ENCODE measurements at regions not wholly inside any gene's neighbourhood (a gene's known extent, or its start where the extent isn't known, plus 50 kb on each side); places are given as distances from the start of the nearest gene placed in this dataset.

DNA sequence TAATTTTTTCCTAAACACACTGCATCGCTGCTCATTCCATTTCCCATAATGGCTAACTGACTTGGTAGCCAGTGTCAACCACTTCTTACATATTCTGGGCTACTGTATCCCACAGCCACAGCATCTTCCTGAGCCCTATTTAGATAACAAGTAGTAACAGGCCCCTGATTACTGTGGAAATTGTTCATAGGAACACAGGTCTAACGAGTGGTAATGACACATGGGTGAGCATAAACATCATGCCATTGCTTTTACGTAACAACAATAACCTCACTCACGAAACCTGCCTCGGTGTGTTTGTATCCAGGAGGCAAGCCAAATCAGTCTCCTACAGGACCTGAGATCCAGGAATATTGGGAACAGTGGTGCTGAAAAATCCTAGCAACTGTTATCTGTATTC, 438.6 kb downstream of the KLF5 start:
- DNase-seq = no peak

- no peak for DNase-seq
These were observed 437.9 kb downstream of the KLF5 start for GRCh38 chr13:73496711-73497110.

DNA sequence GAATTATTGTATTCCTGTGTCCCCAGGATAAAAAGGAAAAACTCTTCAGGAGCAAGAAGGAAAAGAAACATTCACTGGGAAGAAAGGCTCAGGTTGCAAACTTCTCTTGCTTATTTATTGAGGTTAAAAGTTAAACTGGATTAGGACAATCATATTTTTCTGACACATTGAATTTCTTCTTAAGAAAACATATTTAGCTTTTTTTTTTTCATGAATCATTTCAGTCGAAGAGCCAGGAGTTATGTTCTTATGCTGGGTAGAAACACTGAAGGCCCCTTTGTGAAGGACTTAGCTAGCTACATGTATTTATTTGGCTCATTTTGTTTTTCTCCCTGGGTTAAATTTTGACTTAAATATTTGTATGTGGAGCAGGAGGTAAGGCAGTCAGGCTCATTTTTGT, 434.0 kb downstream of the KLF5 start:
- DNase-seq = peak; percentile 1

DNA sequence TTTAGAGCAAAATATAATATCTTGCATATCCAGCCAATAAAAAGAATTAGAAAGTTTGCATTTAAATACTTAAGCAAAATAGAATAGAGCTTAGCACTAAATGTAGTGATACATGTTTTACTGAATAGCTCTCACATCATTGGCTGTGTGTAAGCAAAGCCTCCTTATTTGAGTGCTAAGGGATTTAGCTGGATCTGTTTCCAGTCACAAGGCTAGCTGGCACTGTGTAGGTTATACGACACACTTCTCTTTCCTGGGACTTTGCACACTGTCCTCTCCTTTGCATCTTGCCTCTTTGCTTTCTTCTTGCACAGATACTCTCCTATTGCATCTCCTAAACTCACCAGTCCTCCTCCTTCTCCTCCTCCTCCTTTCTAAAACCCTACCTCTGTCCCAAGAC, 423.8 kb downstream of the KLF5 start:
- no peak for DNase-seq

DNA sequence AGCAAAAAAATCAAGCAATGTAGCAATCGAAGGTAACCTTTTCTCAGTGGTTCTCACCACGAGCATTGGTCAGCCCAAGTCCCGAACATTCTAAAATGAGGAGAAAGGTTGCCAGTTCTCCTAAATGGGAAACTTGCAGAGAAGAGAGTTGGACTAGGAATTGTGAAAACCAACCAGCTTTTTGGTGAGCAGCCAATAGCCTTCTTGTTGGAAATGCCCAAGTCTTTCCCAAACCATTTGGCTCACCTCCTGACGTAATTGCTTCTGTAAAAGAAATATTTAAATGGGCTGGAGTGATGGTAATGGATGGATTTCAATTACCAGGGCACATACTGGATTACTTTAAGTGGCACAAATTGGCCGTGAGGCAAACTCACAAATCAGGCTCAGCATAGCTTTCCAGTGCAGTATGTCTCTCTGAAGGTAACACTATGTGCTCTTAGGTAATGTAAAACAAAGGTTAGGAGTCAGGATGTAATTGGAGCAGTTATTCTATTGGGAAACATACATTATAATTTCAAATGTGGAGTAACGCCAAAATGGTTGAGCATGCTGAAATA, 423.2 kb downstream of the KLF5 start:
- no peak for DNase-seq

DNA sequence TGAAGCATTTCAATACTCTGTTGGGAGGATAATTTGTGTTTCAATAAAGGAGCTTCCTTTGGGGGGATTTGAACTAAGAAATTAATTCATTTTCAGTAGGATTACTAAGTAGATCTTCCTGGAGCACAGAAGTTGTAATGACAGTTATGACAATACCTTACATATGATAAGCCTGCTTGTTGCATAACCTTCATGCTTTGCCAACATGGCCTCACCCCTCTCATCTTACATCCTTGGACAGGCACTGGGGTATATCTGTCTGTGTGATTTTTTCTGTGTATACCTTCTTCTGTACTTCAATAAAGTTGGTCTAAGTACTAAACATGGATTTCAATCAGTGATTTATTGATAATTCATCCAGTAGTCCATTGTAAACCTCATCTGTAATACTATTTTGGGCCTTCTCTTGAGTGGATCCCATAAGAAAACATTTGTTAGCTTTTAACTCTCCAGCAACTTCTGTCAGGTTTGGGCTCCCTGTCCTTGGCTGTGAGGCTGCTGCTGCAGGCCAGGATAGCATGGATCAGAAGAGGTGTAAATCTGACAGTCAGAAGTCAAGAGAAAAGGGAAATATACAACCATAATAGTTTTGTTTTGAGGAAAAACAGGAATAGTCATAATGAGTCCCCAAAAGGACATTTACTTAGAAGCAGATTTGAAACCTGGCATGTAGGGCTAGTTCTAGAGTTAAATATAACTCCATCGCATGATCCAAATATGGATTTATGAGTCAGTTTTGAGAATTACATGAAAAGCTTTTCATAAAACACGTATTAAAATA, 422.2 kb downstream of the KLF5 start:
- no peak for DNase-seq

- no peak for DNase-seq
These were observed 421.1 kb downstream of the KLF5 start for GRCh38 chr13:73479856-73480255.

- DNase-seq = no peak
These were observed 420.5 kb downstream of the KLF5 start for GRCh38 chr13:73479351-73479750.

- no peak for DNase-seq
These were observed 418.6 kb downstream of the KLF5 start for GRCh38 chr13:73477441-73477840.

DNA sequence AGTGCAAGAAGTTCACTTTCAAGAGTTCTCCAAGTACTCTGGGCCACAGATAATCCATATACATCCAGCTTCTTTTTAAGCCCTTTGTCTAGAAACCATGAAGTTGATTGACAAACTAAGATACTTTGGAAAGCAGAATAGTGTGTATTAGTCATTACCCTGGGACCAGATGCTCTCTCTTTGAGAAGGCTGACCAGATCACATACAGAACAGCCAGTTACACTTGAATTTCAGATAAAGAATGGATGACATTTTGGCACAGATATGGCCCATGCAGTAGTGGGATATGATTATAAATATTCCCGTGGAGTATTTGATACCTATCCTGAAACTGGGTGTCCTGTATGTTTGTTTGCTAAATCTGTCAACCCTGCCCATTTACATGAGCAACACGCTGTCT, 414.2 kb downstream of the KLF5 start:
- DNase-seq = no peak

DNA sequence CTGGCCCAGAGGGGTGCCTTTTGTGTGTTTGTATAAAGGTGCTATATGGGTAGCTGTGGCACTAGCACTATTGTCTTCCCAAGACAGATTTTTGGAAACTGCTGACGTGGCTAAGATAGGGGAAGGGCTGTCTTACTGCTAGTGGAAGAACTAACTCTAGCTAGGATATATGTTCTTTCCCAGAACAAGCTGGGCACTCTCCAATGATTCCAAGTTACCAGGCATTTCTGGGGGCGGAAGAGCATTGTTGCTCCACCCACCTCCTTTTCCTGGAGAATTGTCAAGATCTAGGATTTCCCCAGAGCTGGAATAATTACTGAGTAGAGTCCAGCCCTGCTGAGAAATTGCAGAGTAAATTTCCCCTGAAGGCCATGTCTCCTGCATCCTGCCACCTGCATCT, 408.3 kb downstream of the KLF5 start:
- DNase-seq = peak; percentile 27

DNA sequence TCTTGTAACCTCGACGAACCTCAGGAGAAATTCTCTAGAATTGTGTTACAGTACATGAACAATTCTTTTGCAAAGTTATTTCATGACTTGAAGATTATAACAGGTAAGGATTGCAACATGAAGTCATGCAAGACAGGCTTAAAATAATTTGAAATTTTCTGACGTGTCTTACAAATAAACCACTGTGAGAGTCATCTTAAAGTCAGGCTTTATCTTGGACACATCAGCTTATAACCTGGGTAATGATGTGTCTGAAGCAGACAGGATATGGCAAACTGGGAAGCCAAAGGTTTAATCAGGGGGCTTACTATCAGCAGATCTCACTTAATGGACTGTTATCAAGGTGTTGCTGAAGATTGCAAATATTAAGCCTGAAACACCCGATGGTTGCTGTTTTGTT, 407.8 kb downstream of the KLF5 start:
- DNase-seq = no peak

DNA sequence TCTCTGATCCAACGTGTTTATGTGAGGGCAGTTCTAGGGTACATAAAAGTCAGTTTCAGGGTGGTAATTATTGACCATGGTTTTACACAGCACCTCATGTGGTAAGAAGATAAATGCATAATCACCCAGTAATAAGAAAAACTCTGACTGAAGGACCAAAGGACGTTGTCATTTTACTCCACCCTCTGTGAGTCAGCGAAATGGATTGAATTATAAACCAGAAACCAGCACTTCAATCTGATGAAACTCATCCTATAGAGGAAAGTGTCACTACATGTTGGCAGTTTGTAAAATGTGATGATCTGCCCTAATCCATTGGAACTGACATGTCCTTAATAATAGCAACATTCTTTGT, 406.8 kb downstream of the KLF5 start:
- peak; percentile 82 for DNase-seq

DNA sequence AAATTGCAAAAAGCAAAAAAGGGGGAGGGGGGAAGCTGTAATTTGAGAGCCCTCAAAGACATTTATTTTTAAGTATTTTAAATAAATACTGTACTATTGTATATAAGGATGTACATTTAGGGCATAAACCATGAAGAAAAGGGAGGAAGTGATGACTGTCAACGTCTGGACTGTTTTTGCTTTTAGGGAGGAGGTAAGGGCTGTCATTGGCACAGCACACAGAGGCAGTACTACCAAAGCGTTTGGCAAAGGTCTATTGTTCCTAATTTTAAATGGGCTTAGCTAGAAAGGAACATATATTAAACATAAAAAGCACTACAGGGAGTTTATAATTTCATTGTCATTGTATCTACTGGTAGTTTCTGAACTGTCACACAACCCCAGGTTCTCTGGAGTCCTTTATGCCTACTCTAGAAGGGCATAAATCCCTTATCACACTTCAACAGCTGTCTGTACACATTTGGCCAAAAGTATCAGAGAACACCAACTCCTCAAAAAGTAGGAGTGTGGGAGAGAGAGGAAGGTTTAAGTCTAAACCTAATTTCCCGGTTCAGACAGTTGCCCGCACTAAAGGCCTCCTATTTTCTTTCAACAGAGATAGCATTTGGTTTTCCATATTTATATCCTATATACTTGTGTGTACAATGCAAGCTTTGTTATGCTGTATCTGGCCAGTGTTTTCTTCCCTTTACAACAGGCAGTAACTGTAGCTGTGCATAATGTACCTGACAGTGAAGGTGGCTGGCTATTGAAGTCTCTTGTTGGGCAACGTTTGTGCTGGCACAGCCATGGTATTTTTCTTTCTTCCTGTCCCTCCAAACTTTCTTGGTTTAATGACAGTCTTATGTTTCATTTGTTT, 406.2 kb downstream of the KLF5 start:
- DNase-seq = no peak

GRCh38 chr13:73462241-73462640, 403.4 kb downstream of the KLF5 start:
- peak; percentile 35 for DNase-seq

- no peak for DNase-seq
These were observed 392.6 kb downstream of the KLF5 start for GRCh38 chr13:73451221-73452029.

DNA sequence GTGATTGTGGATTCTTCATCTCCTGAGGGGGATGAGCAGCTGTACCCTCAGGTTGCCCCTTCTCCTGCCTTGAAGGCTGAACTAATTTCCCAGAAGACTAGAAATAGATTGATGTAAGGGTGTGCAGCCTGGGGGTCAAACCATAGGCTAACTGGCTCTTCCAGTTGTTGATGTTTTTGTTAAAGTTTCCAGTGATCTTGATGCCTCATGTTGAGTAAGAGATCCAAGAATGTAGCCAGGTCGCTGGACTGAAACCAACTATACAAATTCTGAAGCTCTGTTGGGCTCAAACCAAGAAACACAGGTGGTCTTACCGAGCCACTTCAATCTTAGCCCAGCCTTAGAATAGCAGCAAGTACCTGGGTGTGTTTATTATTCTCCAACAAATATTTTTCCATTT, 391.8 kb downstream of the KLF5 start:
- no peak for DNase-seq

DNA sequence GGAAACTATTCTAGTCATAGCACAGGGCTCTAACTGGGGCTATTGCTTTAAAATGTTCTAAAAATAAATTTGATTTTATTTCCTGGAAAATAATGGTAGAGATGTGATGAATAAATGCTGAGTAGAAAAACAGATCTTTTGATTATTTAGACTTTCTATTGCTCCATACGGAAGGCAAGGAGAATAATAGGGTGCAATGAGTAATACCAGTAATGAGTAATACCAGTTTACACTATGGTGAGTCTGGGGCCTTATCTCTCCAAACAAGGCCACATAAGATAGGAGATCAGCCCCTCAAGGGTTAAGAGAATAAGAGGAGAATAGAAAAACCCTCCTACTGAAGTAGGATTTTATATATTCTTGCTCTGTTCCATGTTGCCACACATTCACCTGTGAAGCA, 390.4 kb downstream of the KLF5 start:
- DNase-seq = no peak

- DNase-seq = peak; percentile 23
These were observed 381.6 kb downstream of the KLF5 start for GRCh38 chr13:73440296-73440895.

- DNase-seq = no peak
These were observed 375.1 kb downstream of the KLF5 start for GRCh38 chr13:73433890-73434289.

DNA sequence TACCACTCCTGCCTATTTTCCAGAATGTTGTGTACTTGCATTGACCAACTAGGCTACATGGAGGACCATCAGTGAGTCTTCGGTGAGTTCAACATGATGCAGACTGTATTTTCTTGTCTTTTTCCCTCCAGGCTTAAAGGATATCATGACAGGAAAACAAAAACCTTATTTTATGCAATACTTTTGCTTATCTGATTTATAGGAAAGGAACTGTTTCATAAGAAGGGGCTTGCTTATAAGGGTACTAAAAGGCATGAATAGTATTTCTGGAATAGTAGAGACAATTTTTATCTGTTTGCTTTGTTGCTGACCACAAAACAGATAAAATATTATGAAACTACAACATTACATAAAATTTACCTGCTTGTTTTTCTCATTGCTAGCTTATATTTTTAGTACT, 374.7 kb downstream of the KLF5 start:
- no peak for DNase-seq

GRCh38 chr13:73429701-73430100, 370.9 kb downstream of the KLF5 start:
- DNase-seq = peak; percentile 5

DNA sequence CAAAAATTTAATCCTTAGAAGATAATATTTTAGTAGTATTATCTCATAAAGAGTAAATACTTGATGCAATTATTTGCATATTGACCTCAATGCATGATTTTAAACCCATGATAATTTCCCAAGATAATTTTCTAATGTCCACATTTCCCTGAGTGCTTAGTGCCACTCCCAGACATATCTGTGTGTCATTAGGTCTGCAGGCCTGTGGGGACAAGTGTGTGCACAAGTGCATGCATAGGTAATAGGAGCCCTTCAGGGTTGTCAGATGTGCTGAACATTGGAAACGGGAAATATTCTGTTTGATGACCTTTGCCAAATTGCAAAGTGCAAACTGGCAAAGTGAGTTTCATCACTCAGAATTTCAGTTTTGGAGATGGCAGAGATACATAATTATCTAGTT, 369.9 kb downstream of the KLF5 start:
- no peak for DNase-seq

Data from fibroblast of skin of scalp (primary cell).